ENCODE measurements at regions not wholly inside any gene's neighbourhood (a gene's known extent, or its start where the extent isn't known, plus 50 kb on each side); places are given as distances from the start of the nearest gene placed in this dataset.

DNA sequence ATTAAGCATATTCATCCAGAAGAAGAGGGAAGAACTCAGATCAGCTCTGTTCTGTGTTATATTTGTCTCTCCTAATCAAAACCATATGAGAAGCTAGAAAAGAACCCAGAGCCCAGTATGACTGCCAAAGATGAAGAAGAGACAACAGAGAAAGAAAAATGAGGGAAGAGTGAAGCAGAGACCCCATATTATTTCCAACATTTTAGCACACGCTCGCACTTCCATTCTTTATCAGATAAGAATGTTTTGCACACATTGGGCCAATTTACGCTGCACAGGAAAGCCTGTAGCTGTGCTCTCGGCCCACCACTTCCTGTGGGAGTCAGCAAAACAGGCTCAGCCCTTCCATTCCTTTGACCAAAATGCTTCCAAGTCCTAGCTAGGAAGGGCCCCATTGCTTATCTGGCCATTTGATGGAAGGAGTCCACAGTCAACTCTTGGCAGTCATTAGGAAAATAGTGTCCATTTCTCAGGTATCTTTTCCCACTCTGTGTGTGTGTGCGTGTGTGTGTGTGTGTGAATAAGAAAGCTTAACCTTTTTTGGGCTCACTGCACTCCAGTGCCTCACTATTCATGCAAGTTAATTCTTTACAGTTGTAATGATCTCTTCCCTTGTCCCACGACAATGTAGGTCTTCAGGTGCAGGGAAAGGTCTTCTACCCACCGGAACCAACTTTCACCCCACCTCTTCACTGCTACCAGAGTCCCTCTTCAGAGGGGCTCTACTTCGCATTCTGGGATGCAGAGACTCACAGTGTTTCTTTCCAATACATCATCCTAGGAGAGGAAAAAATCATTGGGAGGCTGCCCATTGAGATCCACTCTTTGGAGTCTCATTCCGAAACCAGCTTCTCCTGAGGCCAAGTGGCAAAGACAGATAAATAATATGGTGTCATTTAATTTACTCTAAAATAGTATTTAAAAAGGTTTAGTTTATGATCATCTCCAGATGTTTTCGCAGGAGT lies 237.5 kb downstream of the COG6 start:
- DNase-seq (ENCODE audit: low read depth in 2 of 3, low spot score in 2 of 3): peak in 2 of 3 donors; percentile 26 to 54

- DNase-seq (ENCODE audit: low read depth in 2 of 3, low spot score in 2 of 3): no peak
Measured at GRCh38 chr13:39893808-39894207, 238.3 kb downstream of the COG6 start.

- no peak for DNase-seq (ENCODE audit: low read depth in 2 of 3, low spot score in 2 of 3)
Measured at GRCh38 chr13:39894586-39894985, 239.1 kb downstream of the COG6 start.

DNA sequence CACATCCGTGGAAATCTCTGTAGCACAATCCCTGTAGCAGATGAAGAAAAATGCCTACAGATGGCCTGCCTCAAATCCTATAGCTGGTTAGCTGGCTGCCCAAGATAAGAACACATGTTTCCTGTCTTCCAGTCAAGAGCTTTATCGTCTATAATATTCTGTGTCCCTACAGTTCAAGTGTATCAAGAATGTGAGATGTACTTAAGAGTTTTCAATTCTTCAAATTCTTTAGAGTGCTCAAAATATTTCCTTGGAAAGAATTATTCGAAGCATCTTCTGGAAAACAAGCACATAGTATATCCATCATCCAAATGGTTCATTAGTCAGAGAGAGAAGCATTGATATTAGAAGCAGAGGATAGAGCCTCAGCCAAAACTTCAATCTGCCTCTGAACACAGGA lies 239.8 kb downstream of the COG6 start:
- peak in 2 of 3 donors; percentile 63 to 90 for DNase-seq (ENCODE audit: low read depth in 2 of 3, low spot score in 2 of 3)

- no peak for DNase-seq (ENCODE audit: low read depth in 2 of 3, low spot score in 2 of 3)
Measured at GRCh38 chr13:39897636-39898035, 242.2 kb downstream of the COG6 start.

- no peak for DNase-seq (ENCODE audit: low read depth in 2 of 3, low spot score in 2 of 3)
Measured at GRCh38 chr13:39900106-39900750, 244.8 kb downstream of the COG6 start.

- no peak for DNase-seq (ENCODE audit: low read depth in 2 of 3, low spot score in 2 of 3)
Measured at GRCh38 chr13:39904959-39905358, 249.5 kb downstream of the COG6 start.

DNA sequence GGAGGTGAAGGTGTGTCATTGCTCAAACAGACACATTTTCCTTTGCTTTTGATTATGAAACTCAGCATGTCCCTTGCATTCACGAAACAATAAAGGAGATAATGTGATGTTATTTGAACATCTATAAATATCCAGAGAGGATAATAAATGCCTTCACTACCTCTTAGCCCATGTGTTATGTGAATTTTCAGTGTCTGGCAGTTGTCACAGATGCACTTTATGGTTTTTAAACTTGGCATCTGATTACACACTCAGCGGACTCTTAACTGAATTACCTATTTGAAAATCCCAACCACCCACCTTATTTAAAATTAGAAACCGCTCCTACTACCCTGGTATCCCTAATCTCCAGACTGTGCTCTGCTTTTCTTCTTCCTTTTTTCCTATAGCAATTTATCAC lies 254.2 kb downstream of the COG6 start:
- no peak for DNase-seq (ENCODE audit: low read depth in 2 of 3, low spot score in 2 of 3)

- DNase-seq (ENCODE audit: low read depth in 2 of 3, low spot score in 2 of 3): no peak
Measured at GRCh38 chr13:39910041-39910440, 254.6 kb downstream of the COG6 start.

GRCh38 chr13:39910833-39911232 lies 255.4 kb downstream of the COG6 start:
- no peak for DNase-seq (ENCODE audit: low read depth in 2 of 3, low spot score in 2 of 3)

GRCh38 chr13:39913339-39913738 lies 257.9 kb downstream of the COG6 start:
- DNase-seq (ENCODE audit: low read depth in 2 of 3, low spot score in 2 of 3): no peak

DNA sequence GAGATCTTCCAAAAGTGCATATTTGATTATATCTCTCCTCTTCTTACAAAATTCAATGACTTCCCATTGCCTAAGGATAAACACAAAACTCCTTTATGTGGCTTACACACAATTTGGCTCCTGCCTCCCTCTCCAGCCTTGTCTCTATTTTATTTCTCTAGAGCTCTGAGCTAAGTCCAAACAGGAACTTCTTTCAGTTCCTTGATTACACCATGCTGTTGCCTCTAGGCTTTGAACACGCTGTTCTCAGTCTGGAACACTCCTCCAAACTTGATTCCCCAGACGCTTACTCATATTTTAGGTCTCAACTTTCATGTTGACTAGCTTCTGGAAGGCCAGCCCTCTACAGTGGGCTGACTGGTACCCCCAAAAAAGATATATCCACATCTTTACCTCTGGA lies 258.5 kb downstream of the COG6 start:
- DNase-seq (ENCODE audit: low read depth in 2 of 3, low spot score in 2 of 3): no peak

DNA sequence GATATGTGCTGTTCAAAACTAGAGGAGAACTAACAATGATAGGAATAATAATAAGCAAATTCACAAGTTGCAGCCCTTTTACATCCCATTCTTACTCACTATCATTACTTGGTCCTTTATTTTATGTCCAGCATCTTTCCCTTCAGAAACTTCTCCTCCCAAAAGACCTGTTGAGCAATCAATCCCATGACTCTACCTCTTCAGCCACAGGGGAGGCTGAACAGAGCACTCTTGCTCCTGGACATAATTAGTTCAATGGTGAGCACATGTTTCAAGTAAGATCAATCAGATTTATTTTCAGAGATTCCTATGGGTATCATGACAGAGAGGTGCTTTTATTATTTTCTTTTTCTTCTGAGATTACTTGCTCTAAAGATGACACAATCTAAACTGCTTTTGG lies 260.0 kb downstream of the COG6 start:
- DNase-seq (ENCODE audit: low read depth in 2 of 3, low spot score in 2 of 3): no peak

DNA sequence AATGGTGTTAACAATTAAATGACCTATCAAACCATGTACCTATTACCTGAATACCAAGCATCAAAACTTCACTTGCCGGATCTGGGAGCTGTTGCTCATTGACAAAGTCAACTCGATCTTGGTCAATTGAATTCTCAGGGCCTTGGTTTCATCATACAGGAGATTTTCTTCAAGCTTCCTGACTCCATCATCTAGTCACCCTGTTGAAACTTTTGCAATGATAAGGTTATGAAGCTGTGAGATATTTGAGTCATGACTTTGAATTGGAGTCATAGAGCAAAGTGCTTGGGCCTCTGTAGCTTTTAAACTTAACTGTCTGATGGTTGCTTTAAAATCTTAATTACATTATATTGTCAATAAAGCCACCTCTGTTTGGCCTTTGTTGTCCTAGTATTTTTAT lies 260.9 kb downstream of the COG6 start:
- no peak for DNase-seq (ENCODE audit: low read depth in 2 of 3, low spot score in 2 of 3)

- no peak for DNase-seq (ENCODE audit: low read depth in 2 of 3, low spot score in 2 of 3)
Measured at GRCh38 chr13:39918620-39919236, 263.3 kb downstream of the COG6 start.

GRCh38 chr13:39920613-39921012 lies 265.2 kb downstream of the COG6 start:
- no peak for DNase-seq (ENCODE audit: low read depth in 2 of 3, low spot score in 2 of 3)

GRCh38 chr13:39926345-39926744 lies 270.9 kb downstream of the COG6 start:
- no peak for DNase-seq (ENCODE audit: low read depth in 2 of 3, low spot score in 2 of 3)

DNA sequence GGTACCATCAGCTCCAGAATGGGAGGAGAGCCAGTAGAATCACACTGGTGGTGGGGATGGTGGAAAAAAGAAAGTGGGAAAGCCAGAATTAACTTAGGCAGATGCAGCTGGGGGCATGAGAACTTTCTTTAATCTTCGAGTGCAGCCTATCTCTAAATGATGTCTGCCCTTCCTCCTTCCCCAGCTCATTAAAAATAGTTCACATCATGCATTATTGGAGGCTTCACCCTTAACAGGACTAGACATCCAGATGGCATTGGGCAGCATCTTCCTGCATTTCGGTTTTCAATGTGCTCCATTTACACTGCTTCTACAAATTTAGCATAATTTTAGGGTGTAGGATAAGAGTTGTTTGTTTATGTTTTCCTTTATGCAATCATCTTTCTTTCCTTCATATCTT lies 272.8 kb downstream of the COG6 start:
- no peak for DNase-seq (ENCODE audit: low read depth in 2 of 3, low spot score in 2 of 3)

GRCh38 chr13:39929583-39929982 lies 274.1 kb downstream of the COG6 start:
- no peak for DNase-seq (ENCODE audit: low read depth in 2 of 3, low spot score in 2 of 3)

GRCh38 chr13:39930060-39930459 lies 274.6 kb downstream of the COG6 start:
- DNase-seq (ENCODE audit: low read depth in 2 of 3, low spot score in 2 of 3): no peak

DNA sequence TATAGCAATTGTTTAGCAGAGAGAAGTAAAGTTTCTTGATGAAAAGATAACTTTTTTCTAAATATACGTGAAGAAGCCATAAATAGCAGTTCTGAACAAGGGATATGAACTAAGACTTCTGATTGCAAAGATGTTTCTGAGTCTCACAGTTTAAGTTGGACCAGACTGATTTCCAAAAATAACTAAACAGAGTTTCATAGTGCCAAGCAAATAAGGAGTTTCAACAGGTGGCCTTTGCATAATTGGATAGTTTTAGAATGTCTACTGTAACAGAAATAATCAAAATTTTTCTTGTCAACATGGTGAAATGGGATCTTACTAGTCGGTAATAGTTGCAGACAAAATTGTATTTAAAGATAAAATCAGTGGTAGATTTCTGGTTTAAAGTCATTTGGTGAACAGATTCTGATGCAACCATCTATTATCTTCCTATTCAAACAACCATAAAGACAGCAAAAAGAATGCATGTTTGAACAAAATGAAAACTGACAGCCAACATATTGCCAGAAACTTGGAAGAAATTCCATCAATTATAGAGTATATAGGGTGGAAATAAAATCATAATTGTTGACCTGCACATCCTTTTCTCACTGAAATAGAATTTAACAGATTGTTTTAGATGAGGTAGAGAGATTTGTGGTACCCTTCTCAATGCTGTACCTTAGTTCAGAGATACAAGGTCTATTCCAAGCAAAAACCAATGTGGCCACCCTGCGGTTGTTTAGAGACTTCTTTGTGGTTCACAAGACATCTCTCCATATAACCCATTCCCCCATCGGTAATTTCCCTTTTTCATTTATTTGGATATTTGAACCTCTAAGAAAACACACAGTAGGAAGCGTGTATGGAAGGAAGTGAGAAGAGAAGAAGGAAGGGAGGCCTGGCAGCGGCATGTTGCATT lies 275.3 kb downstream of the COG6 start:
- no peak for DNase-seq (ENCODE audit: low read depth in 2 of 3, low spot score in 2 of 3)
